ENCODE measurements at regions not wholly inside any gene's neighbourhood (a gene's known extent, or its start where the extent isn't known, plus 50 kb on each side); places are given as distances from the start of the nearest gene placed in this dataset.

DNA sequence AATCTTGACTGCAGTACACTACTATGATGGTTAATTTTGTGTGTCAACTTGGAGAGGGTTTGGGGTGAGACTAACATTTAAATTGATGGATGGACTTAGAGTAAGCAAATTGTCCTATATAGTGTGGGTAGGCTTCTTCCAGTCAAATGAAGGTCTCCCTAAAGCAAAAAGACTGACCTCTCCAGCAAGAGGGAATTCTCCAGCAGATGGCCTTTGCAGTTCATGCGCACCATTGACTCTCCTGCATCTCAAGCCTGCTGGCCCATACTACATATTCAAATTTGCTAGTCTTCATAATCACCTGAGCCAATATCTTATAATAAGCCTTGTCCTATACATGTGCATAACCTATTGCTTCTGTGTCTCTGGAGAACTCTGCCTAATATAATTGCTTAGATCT lies 260.2 kb downstream of the RERGL start:
- TF ChIP-seq, protein P1, sequence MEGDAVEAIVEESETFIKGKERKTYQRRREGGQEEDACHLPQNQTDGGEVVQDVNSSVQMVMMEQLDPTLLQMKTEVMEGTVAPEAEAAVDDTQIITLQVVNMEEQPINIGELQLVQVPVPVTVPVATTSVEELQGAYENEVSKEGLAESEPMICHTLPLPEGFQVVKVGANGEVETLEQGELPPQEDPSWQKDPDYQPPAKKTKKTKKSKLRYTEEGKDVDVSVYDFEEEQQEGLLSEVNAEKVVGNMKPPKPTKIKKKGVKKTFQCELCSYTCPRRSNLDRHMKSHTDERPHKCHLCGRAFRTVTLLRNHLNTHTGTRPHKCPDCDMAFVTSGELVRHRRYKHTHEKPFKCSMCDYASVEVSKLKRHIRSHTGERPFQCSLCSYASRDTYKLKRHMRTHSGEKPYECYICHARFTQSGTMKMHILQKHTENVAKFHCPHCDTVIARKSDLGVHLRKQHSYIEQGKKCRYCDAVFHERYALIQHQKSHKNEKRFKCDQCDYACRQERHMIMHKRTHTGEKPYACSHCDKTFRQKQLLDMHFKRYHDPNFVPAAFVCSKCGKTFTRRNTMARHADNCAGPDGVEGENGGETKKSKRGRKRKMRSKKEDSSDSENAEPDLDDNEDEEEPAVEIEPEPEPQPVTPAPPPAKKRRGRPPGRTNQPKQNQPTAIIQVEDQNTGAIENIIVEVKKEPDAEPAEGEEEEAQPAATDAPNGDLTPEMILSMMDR (conservative IDR thresholded peaks at IDR 0.05; ENCODE audit: low read depth, low read length), result no peak
- TF ChIP-seq POLR2A (IDR thresholded peaks at IDR 0.05; ENCODE audit: low read depth, low read length) (no peak), MAFK (IDR thresholded peaks at IDR 0.05; ENCODE audit: low read depth, low read length) (no peak)

Data from IMR-90 (cell line).